GM13977 (cell line): ENCODE measurements at regions not wholly inside any gene's neighbourhood (a gene's known extent, or its start where the extent isn't known, plus 50 kb on each side); places are given as distances from the start of the nearest gene placed in this dataset.
A peak's percentile ranks its signal among the peaks of the same experiment; 100 is the strongest.

ENCODE experiments used
- DNase-seq: peaks from one replicate; pipeline ENCODE4 v3.0.0; 2012; ENCODE audit warnings: low spot score
- CTCF ChIP-seq: IDR thresholded peaks from 2 replicates; pipeline ENCODE4 v1.5.1; 2012; ENCODE audit warnings: mild to moderate bottlenecking, control low read depth; ENCODE audit not compliant: insufficient read depth; ENCODE audit errors: extremely low read depth, missing control alignments
- in situ Hi-C: fragments of 300-500 bp; cut with MboI; formaldehyde crosslinking; loops from one replicate; pipeline ENCODE4 v1.12.0; 2022; ENCODE audit warnings: low sequenced_read_pairs, low pct_unique_long_range_greater_than_20kb, mixed read lengths, inconsistent platforms; ENCODE audit not compliant: unreplicated experiment

- no peak for DNase-seq
- peak; percentile 10 for TF ChIP-seq CTCF
- in situ Hi-C loops = no loop called here
Measured at GRCh38 chr3:94716326-94717018, 653.6 kb downstream of the NSUN3 start.

GRCh38 chr3:94734206-94734605, 671.3 kb downstream of the NSUN3 start:
- no peak for TF ChIP-seq CTCF
- no peak for DNase-seq
- in situ Hi-C loops = no loop called here

GRCh38 chr3:94735354-94735753, 672.5 kb downstream of the NSUN3 start:
- no peak for DNase-seq
- in situ Hi-C loops = no loop called here

GRCh38 chr3:94737116-94737515, 674.3 kb downstream of the NSUN3 start:
- in situ Hi-C loops = no loop called here
- no peak for TF ChIP-seq CTCF
- DNase-seq = no peak

More at GRCh38 chr3:94735354-94735753, 672.5 kb downstream of the NSUN3 start:
- no peak for TF ChIP-seq CTCF

- in situ Hi-C loops = no loop called here
- TF ChIP-seq CTCF = no peak
- DNase-seq = no peak
Measured at GRCh38 chr3:94739420-94739819, 676.6 kb downstream of the NSUN3 start.

GRCh38 chr3:94758751-94759150, 695.9 kb downstream of the NSUN3 start:
- no peak for TF ChIP-seq CTCF
- in situ Hi-C loops = no loop called here

More at GRCh38 chr3:94758751-94759150, 695.9 kb downstream of the NSUN3 start:
- no peak for DNase-seq
